ENCODE measurements at regions not wholly inside any gene's neighbourhood (a gene's known extent, or its start where the extent isn't known, plus 50 kb on each side); places are given as distances from the start of the nearest gene placed in this dataset.

DNA sequence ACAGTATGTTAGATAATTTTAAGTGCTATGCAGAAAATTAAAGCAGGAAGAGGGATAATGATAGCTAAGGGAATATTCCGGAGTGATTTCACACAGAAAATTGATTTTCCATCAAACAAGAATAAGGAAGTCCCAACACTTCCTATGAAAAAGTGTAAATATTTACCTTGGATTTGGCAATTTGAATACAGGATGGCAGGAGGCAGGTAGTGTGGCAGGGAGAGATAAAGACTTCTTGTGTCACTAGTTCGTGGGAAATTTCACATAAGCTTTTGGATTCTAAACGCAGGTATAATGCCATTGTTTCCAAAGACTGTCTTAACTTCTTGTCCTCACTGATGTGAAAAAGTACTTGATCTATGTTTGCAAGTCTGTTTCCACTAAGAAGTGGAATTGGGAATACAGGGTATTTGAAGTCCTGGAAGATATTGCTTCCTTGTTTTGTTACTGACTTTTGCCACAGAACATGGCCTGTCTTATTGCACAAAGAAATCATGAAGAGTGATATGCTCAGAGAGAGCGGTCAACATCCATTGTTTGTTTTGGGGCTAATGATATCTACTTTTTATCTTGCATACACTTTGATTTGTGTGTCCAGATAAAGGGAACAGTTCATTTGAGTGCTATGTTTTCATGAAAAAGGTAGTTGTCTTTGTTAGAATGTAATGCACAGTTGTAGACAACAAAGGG lies 1216.1 kb upstream of the FAM98A start:
- TF ChIP-seq POLR2A (IDR thresholded peaks at IDR 0.05): no peak
- TF ChIP-seq, protein P1, sequence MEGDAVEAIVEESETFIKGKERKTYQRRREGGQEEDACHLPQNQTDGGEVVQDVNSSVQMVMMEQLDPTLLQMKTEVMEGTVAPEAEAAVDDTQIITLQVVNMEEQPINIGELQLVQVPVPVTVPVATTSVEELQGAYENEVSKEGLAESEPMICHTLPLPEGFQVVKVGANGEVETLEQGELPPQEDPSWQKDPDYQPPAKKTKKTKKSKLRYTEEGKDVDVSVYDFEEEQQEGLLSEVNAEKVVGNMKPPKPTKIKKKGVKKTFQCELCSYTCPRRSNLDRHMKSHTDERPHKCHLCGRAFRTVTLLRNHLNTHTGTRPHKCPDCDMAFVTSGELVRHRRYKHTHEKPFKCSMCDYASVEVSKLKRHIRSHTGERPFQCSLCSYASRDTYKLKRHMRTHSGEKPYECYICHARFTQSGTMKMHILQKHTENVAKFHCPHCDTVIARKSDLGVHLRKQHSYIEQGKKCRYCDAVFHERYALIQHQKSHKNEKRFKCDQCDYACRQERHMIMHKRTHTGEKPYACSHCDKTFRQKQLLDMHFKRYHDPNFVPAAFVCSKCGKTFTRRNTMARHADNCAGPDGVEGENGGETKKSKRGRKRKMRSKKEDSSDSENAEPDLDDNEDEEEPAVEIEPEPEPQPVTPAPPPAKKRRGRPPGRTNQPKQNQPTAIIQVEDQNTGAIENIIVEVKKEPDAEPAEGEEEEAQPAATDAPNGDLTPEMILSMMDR (IDR thresholded peaks at IDR 0.05): no peak
- no peak for TF ChIP-seq EP300 (IDR thresholded peaks at IDR 0.05)
